ENCODE measurements at regions not wholly inside any gene's neighbourhood (a gene's known extent, or its start where the extent isn't known, plus 50 kb on each side); places are given as distances from the start of the nearest gene placed in this dataset.

- 88% methylated on average over 4 of the region's 8 CpGs for WGBS (ENCODE audit: insufficient coverage)
- H3K4me3 ChIP-seq (ENCODE audit: low read depth, low read length) = no peak overlapping the region
- H3K4me1 ChIP-seq (ENCODE audit: control insufficient read depth, insufficient read depth, low read length) = peaks cover 27% of the 10 kb centered on the region
- DNase-seq (ENCODE audit: low read depth in 4 of 6, low spot score in 6 of 6) = peak in 2 of 6 donors; percentile 49 to 71
- H3K27me3 ChIP-seq (ENCODE audit: control insufficient read depth, insufficient read depth, low read length) = no peaks in the 10 kb centered on the region
- no peak overlapping the region for H3K27ac ChIP-seq (ENCODE audit: low read depth, low read length)
- H3K9me3 ChIP-seq (ENCODE audit: control insufficient read depth, insufficient read depth, low read length) = peaks cover 2% of the 10 kb centered on the region
- no peaks in the 10 kb centered on the region for H3K36me3 ChIP-seq (ENCODE audit: control insufficient read depth, insufficient read depth, low read length)
These were observed 226.9 kb downstream of the WDR11 start for GRCh38 chr10:121078036-121078435.

DNA sequence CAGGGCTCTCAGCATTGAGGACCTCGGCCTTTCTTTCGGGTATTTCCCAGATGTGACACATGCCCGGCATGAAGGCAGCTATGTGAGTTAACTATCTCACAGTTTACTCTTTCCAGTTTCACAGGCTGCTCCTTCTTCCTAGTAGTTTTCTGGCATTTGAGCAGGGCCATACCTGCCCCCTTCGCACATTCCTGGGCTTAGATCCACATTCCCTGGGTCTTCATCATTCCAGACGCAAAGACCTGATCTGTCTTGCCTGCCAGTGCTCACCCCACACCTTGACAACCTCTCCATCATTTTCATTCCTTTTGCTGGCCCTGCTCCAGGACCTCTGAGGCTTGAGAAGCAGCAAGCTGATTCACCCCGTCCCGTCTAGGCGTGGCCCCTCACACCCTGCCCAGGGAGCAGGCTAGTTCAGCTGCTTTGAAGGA lies 227.5 kb downstream of the WDR11 start:
- Histone ChIP-seq H3K36me3 (ENCODE audit: control insufficient read depth, insufficient read depth, low read length) (no peaks in the 10 kb centered on the region), H3K4me3 (ENCODE audit: low read depth, low read length) (no peak overlapping the region), H3K9me3 (ENCODE audit: control insufficient read depth, insufficient read depth, low read length) (peaks cover 2% of the 10 kb centered on the region), H3K4me1 (ENCODE audit: control insufficient read depth, insufficient read depth, low read length) (peaks cover 33% of the 10 kb centered on the region), H3K27ac (ENCODE audit: low read depth, low read length) (no peak overlapping the region), H3K27me3 (ENCODE audit: control insufficient read depth, insufficient read depth, low read length) (no peaks in the 10 kb centered on the region)
- no peak for DNase-seq (ENCODE audit: low read depth in 4 of 6, low spot score in 6 of 6)
- WGBS (ENCODE audit: insufficient coverage) = 80% methylated on average over 8 of the region's 8 CpGs

DNA sequence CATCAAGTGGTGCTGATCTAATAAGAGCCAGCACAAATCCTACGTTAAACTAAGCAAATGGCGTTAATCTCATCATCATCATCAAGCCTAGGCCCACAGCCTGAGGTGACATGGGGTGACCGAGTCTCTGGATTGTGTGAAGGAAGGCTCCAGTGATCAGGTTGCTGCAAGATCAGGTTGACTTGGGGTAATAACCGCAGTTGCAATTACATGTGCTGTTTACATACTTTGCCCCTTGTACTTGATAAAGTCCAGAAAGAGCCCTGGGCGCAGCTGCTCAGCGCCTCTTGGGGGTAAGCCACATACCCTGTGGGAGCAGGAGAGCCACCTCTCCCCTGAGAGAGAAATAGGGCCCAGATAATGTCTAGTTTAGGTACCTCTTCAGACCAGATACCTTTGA lies 228.1 kb downstream of the WDR11 start:
- peaks cover 2% of the 10 kb centered on the region for H3K9me3 ChIP-seq (ENCODE audit: control insufficient read depth, insufficient read depth, low read length)
- WGBS (ENCODE audit: insufficient coverage) = 89% methylated on average over 6 of the region's 6 CpGs
- H3K27me3 ChIP-seq (ENCODE audit: control insufficient read depth, insufficient read depth, low read length) = no peaks in the 10 kb centered on the region
- H3K27ac ChIP-seq (ENCODE audit: low read depth, low read length) = no peak overlapping the region
- H3K4me3 ChIP-seq (ENCODE audit: low read depth, low read length) = no peak overlapping the region
- DNase-seq (ENCODE audit: low read depth in 4 of 6, low spot score in 6 of 6) = no peak
- peaks cover 33% of the 10 kb centered on the region for H3K4me1 ChIP-seq (ENCODE audit: control insufficient read depth, insufficient read depth, low read length)
- no peaks in the 10 kb centered on the region for H3K36me3 ChIP-seq (ENCODE audit: control insufficient read depth, insufficient read depth, low read length)

DNA sequence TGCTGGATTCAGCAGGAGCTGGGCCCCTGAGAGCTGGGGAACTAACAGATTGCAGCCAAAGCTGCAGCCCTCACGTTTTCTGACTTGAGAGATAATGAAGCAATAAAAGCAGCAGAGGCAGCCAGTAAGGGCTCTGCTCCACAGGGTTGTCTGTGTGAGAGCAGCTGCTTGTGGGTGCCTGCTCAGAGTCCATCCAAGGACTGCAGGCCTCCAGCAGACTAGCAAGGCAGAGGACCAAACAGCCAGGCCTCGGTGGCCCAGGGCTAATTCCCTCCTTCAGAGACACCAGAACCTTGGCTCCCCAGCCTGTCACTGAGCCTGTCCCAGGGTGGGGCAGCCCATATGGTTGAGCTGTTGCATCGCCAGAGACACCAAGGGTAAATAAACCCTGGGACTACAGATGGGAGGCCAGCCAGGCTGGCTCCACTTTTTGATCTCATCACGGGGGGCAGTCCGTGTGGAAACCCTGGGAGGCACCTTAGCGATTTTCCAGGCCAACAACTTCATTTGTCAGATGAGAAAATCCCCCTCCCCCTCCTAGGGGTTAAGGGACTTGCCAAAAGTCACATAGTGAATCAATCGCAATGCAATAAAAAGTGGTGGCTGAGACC lies 229.2 kb downstream of the WDR11 start:
- Histone ChIP-seq H3K9me3 (ENCODE audit: control insufficient read depth, insufficient read depth, low read length) (peaks cover 2% of the 10 kb centered on the region), H3K27ac (ENCODE audit: low read depth, low read length) (no peak overlapping the region), H3K4me1 (ENCODE audit: control insufficient read depth, insufficient read depth, low read length) (peaks cover 43% of the 10 kb centered on the region), H3K4me3 (ENCODE audit: low read depth, low read length) (no peak overlapping the region), H3K27me3 (ENCODE audit: control insufficient read depth, insufficient read depth, low read length) (no peaks in the 10 kb centered on the region), H3K36me3 (ENCODE audit: control insufficient read depth, insufficient read depth, low read length) (no peaks in the 10 kb centered on the region)
- WGBS (ENCODE audit: insufficient coverage) = 28% methylated on average over 7 of the region's 7 CpGs
- DNase-seq (ENCODE audit: low read depth in 4 of 6, low spot score in 6 of 6) = peak in 2 of 6 donors; percentile 77 to 85

GRCh38 chr10:121081306-121081705 lies 230.1 kb downstream of the WDR11 start:
- no CpG with 5 or more reads among the region's 3 CpGs for WGBS (ENCODE audit: insufficient coverage)
- Histone ChIP-seq H3K27ac (ENCODE audit: low read depth, low read length) (no peak overlapping the region), H3K4me3 (ENCODE audit: low read depth, low read length) (no peak overlapping the region), H3K36me3 (ENCODE audit: control insufficient read depth, insufficient read depth, low read length) (no peaks in the 10 kb centered on the region), H3K9me3 (ENCODE audit: control insufficient read depth, insufficient read depth, low read length) (peaks cover 2% of the 10 kb centered on the region), H3K27me3 (ENCODE audit: control insufficient read depth, insufficient read depth, low read length) (no peaks in the 10 kb centered on the region), H3K4me1 (ENCODE audit: control insufficient read depth, insufficient read depth, low read length) (peaks cover 49% of the 10 kb centered on the region)
- DNase-seq (ENCODE audit: low read depth in 4 of 6, low spot score in 6 of 6) = peak in 2 of 6 donors; percentile 64 to 70

DNA sequence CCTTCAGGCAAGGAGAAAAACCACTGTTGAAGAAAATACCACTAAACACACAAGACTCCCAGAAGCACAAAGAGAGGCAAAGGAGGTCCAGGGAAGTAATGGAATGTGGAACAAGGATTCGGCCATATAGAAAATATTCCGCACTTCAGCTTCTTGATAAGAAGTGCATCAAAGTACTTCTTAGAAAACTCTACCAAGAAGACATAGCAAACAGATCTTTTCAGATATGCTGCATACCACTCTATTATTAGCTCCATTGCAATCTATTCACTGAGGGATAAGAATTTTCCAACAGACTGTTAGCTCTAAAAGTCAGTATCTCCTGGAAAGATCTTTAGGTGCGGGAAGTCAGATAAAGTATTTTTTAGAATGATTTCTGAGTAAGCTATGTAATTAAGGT lies 231.8 kb downstream of the WDR11 start:
- Histone ChIP-seq H3K4me1 (ENCODE audit: control insufficient read depth, insufficient read depth, low read length) (peaks cover 54% of the 10 kb centered on the region), H3K27me3 (ENCODE audit: control insufficient read depth, insufficient read depth, low read length) (no peaks in the 10 kb centered on the region), H3K36me3 (ENCODE audit: control insufficient read depth, insufficient read depth, low read length) (no peaks in the 10 kb centered on the region), H3K27ac (ENCODE audit: low read depth, low read length) (no peak overlapping the region), H3K4me3 (ENCODE audit: low read depth, low read length) (no peak overlapping the region), H3K9me3 (ENCODE audit: control insufficient read depth, insufficient read depth, low read length) (peaks cover 2% of the 10 kb centered on the region)
- WGBS (ENCODE audit: insufficient coverage) = no CpG with 5 or more reads among the region's 3 CpGs
- DNase-seq (ENCODE audit: low read depth in 4 of 6, low spot score in 6 of 6) = no peak

DNA sequence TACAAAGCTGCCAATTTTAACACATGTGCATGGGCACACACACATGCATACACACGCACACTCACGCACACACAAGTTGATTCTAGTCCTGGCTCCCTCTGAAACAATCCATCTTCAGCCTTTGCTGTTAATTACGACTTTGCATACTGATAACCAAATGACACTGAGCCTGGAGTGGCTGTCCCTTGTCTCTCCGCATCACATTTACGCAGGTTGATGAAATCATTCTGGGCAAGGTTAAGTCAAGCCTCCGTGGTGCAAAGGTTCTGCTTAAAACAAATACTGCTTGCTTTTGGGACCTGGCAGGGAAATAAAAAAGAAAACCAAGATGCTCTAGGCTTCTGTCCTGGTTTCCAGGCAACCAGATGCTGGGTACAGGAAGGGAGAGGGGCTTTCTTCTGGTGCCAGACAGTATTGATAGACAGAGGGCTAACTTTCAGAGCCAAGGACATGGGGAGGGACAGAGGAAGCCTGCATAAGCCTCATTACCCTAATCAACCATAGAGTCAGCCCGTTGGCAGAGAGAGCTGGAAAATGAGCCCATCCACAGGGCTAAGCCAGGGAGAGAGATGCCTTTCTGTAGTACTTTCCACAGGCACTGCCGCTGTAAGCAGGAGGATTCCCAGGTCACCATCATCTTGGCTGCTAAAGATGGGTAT lies 233.0 kb downstream of the WDR11 start:
- peak overlapping the region; percentile 13 for H3K4me3 ChIP-seq (ENCODE audit: low read depth, low read length)
- DNase-seq (ENCODE audit: low read depth in 4 of 6, low spot score in 6 of 6) = peak; percentile 77 to 96 (median 85)

GRCh38 chr10:121084675-121085070 lies 233.5 kb downstream of the WDR11 start:
- Histone ChIP-seq H3K27ac (ENCODE audit: low read depth, low read length) (peak overlapping the region; percentile 67), H3K4me1 (ENCODE audit: control insufficient read depth, insufficient read depth, low read length) (peaks cover 49% of the 10 kb centered on the region), H3K27me3 (ENCODE audit: control insufficient read depth, insufficient read depth, low read length) (no peaks in the 10 kb centered on the region), H3K36me3 (ENCODE audit: control insufficient read depth, insufficient read depth, low read length) (no peaks in the 10 kb centered on the region), H3K4me3 (ENCODE audit: low read depth, low read length) (peak overlapping the region; percentile 13), H3K9me3 (ENCODE audit: control insufficient read depth, insufficient read depth, low read length) (peaks cover 2% of the 10 kb centered on the region)
- DNase-seq (ENCODE audit: low read depth in 4 of 6, low spot score in 6 of 6) = peak in 1 of 6 donors; percentile 85
- 36% methylated on average over 6 of the region's 7 CpGs for WGBS (ENCODE audit: insufficient coverage)

More for the DNA sequence above, 233.0 kb downstream of the WDR11 start:
- Histone ChIP-seq H3K27ac (ENCODE audit: low read depth, low read length) (peak overlapping the region; percentile 67), H3K36me3 (ENCODE audit: control insufficient read depth, insufficient read depth, low read length) (no peaks in the 10 kb centered on the region), H3K27me3 (ENCODE audit: control insufficient read depth, insufficient read depth, low read length) (no peaks in the 10 kb centered on the region), H3K9me3 (ENCODE audit: control insufficient read depth, insufficient read depth, low read length) (peaks cover 2% of the 10 kb centered on the region), H3K4me1 (ENCODE audit: control insufficient read depth, insufficient read depth, low read length) (peaks cover 46% of the 10 kb centered on the region)
- 18% methylated on average over 8 of the region's 8 CpGs for WGBS (ENCODE audit: insufficient coverage)

DNA sequence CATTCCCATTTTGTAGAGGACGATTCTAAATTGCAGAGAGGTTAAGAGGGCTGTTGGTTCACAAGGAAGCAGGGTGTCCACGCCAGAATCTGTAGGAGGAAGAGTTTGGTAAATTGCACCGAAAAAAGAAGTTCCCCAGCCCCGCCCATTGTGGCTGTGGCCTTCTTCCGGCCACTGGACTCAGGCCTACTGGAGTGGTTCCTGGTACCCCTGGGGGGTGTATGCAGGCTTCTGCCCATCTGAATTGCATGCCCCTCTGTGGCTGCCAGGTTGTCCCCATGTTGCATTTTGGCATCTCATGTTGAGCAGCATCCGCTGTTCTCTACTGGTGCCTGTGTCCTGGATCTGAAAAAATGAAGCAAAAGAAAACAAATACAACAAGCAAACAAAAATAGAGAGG lies 234.2 kb downstream of the WDR11 start:
- Histone ChIP-seq H3K4me1 (ENCODE audit: control insufficient read depth, insufficient read depth, low read length) (peaks cover 44% of the 10 kb centered on the region), H3K4me3 (ENCODE audit: low read depth, low read length) (no peak overlapping the region), H3K27me3 (ENCODE audit: control insufficient read depth, insufficient read depth, low read length) (no peaks in the 10 kb centered on the region), H3K36me3 (ENCODE audit: control insufficient read depth, insufficient read depth, low read length) (no peaks in the 10 kb centered on the region), H3K9me3 (ENCODE audit: control insufficient read depth, insufficient read depth, low read length) (peaks cover 2% of the 10 kb centered on the region), H3K27ac (ENCODE audit: low read depth, low read length) (peak overlapping the region; percentile 67)
- WGBS (ENCODE audit: insufficient coverage) = 66% methylated on average over 6 of the region's 6 CpGs
- DNase-seq (ENCODE audit: low read depth in 4 of 6, low spot score in 6 of 6) = peak in 1 of 6 donors; percentile 69

- Histone ChIP-seq H3K4me1 (ENCODE audit: control insufficient read depth, insufficient read depth, low read length) (peaks cover 39% of the 10 kb centered on the region), H3K27me3 (ENCODE audit: control insufficient read depth, insufficient read depth, low read length) (no peaks in the 10 kb centered on the region), H3K27ac (ENCODE audit: low read depth, low read length) (no peak overlapping the region), H3K9me3 (ENCODE audit: control insufficient read depth, insufficient read depth, low read length) (peaks cover 1% of the 10 kb centered on the region), H3K36me3 (ENCODE audit: control insufficient read depth, insufficient read depth, low read length) (no peaks in the 10 kb centered on the region), H3K4me3 (ENCODE audit: low read depth, low read length) (no peak overlapping the region)
- 65% methylated on average over 9 of the region's 9 CpGs for WGBS (ENCODE audit: insufficient coverage)
- peak in 1 of 6 donors; percentile 38 for DNase-seq (ENCODE audit: low read depth in 4 of 6, low spot score in 6 of 6)
These were observed 236.0 kb downstream of the WDR11 start for GRCh38 chr10:121087129-121087528.
